OCI-LY3 (cell line): ENCODE measurements at regions not wholly inside any gene's neighbourhood (a gene's known extent, or its start where the extent isn't known, plus 50 kb on each side); places are given as distances from the start of the nearest gene placed in this dataset.

Experiments
- EZH2phosphoT487 ChIP-seq: fragments of 200-600 bp; shearing (Covaris generic); IDR thresholded peaks from 2 replicates; pipeline ENCODE4 v1.6.1; 2018; ENCODE audit warnings: antibody characterized with exemption, mixed run types, low read depth
- TF ChIP-seq, protein P1 (sequence below): fragments of 200-600, 300-600 bp; sonication (generic); IDR thresholded peaks from 2 replicates; pipeline ENCODE4 v1.5.1; 2014; ENCODE audit warnings: antibody characterized with exemption, low read length, low read depth

DNA sequence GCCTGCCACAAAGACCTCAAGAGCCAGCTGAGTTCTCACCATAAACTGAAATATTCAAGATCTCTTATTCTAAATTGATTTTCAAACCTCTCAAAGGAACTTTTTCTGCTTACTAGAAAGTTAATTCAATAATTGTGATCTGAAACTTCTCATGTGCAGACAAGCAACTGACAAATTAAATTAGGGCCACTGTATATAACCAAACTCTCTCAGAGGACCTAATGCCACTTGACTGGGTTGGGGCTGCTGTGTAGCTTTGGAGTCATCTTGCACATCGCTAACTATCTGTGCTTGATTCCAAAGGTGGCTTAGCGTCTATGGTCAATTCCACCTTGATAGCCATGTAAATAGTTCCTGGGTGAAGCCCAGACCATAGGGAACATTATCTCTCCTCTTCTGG is 345.2 kb downstream of the GPR37 start:
- TF ChIP-seq, protein P1, sequence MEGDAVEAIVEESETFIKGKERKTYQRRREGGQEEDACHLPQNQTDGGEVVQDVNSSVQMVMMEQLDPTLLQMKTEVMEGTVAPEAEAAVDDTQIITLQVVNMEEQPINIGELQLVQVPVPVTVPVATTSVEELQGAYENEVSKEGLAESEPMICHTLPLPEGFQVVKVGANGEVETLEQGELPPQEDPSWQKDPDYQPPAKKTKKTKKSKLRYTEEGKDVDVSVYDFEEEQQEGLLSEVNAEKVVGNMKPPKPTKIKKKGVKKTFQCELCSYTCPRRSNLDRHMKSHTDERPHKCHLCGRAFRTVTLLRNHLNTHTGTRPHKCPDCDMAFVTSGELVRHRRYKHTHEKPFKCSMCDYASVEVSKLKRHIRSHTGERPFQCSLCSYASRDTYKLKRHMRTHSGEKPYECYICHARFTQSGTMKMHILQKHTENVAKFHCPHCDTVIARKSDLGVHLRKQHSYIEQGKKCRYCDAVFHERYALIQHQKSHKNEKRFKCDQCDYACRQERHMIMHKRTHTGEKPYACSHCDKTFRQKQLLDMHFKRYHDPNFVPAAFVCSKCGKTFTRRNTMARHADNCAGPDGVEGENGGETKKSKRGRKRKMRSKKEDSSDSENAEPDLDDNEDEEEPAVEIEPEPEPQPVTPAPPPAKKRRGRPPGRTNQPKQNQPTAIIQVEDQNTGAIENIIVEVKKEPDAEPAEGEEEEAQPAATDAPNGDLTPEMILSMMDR = no peak
- no peak for TF ChIP-seq EZH2phosphoT487
